HG03064 (cell line): ENCODE measurements at regions not wholly inside any gene's neighbourhood (a gene's known extent, or its start where the extent isn't known, plus 50 kb on each side); places are given as distances from the start of the nearest gene placed in this dataset.

ENCODE experiments used
- ATAC-seq: cut with Tn5 transposase; IDR thresholded peaks from one replicate; pipeline ENCODE4 v1.9.1; 2021; ENCODE audit warnings: low read depth; ENCODE audit not compliant: unreplicated experiment

GRCh38 chr3:46091741-46092701, 64.7 kb upstream of the XCR1 start:
- no peak for ATAC-seq

GRCh38 chr3:46091046-46091445, 63.8 kb upstream of the XCR1 start:
- no peak for ATAC-seq

GRCh38 chr3:46090161-46090591, 62.9 kb upstream of the XCR1 start:
- no peak for ATAC-seq

GRCh38 chr3:46089237-46090011, 62.1 kb upstream of the XCR1 start:
- ATAC-seq: peak; percentile 64

GRCh38 chr3:46087871-46088270, 60.6 kb upstream of the XCR1 start:
- ATAC-seq: no peak

GRCh38 chr3:46086986-46087385, 59.7 kb upstream of the XCR1 start:
- ATAC-seq: no peak

GRCh38 chr3:46086083-46086437, 58.8 kb upstream of the XCR1 start:
- no peak for ATAC-seq

- ATAC-seq: no peak
Observed at GRCh38 chr3:46085421-46086082, 58.3 kb upstream of the XCR1 start.

- no peak for ATAC-seq
Observed at GRCh38 chr3:46083956-46084355, 56.7 kb upstream of the XCR1 start.

GRCh38 chr3:46082849-46083248, 55.6 kb upstream of the XCR1 start:
- ATAC-seq: no peak

GRCh38 chr3:46082021-46082420, 54.7 kb upstream of the XCR1 start:
- ATAC-seq: no peak

GRCh38 chr3:46080969-46081345, 53.7 kb upstream of the XCR1 start:
- no peak for ATAC-seq

- no peak for ATAC-seq
Observed at GRCh38 chr3:46080124-46080968, 53.1 kb upstream of the XCR1 start.

GRCh38 chr3:46078712-46079400, 51.6 kb upstream of the XCR1 start:
- no peak for ATAC-seq
